ENCODE measurements at regions not wholly inside any gene's neighbourhood (a gene's known extent, or its start where the extent isn't known, plus 50 kb on each side); places are given as distances from the start of the nearest gene placed in this dataset.

GRCh38 chr2:78890935-78891334 is 134.6 kb upstream of the REG3G start:
- H2AFZ ChIP-seq (ENCODE audit: low read length) = no peak overlapping the region
- no peaks in the 10 kb centered on the region for H3F3A ChIP-seq (ENCODE audit: low read depth)
- no peak overlapping the region for H3K9ac ChIP-seq (ENCODE audit: low read depth, low read length, poor library complexity, severe bottlenecking)
- no peaks in the 10 kb centered on the region for H3K36me3 ChIP-seq (ENCODE audit: insufficient read depth, low read length)
- H3K9me3 ChIP-seq (ENCODE audit: insufficient read depth, low read depth, low read length) = no peaks in the 10 kb centered on the region
- H3K4me3 ChIP-seq (ENCODE audit: low read length, poor library complexity, severe bottlenecking) = no peak overlapping the region
- H3K4me1 ChIP-seq (ENCODE audit: insufficient read depth, low read length, poor library complexity, severe bottlenecking) = no peaks in the 10 kb centered on the region
- no peaks in the 10 kb centered on the region for H3K9me2 ChIP-seq (replicated peaks; ENCODE audit: low read depth, low read length)
- H3K79me2 ChIP-seq (ENCODE audit: insufficient read depth, low read length) = no peaks in the 10 kb centered on the region
- TF ChIP-seq CTCF (conservative IDR thresholded peaks at IDR 0.05; ENCODE audit: low read length) = no peak
- TF ChIP-seq EZH2phosphoT487 (IDR thresholded peaks at IDR 0.05; ENCODE audit: borderline replicate concordance) = no peak
- no peak overlapping the region for H3K4me2 ChIP-seq (ENCODE audit: low read depth, low read length, poor library complexity, severe bottlenecking)
- H4K20me1 ChIP-seq (ENCODE audit: insufficient read depth, low read length, poor library complexity, severe bottlenecking) = no peaks in the 10 kb centered on the region
- H3K27me3 ChIP-seq (ENCODE audit: insufficient read depth, low read length, poor library complexity, severe bottlenecking) = no peaks in the 10 kb centered on the region

- no peaks in the 10 kb centered on the region for H3K36me3 ChIP-seq (ENCODE audit: insufficient read depth, low read length)
- TF ChIP-seq CTCF (conservative IDR thresholded peaks at IDR 0.05; ENCODE audit: low read length) (no peak), EZH2phosphoT487 (IDR thresholded peaks at IDR 0.05; ENCODE audit: borderline replicate concordance) (no peak)
- no peaks in the 10 kb centered on the region for H4K20me1 ChIP-seq (ENCODE audit: insufficient read depth, low read length, poor library complexity, severe bottlenecking)
- H3K9me3 ChIP-seq (ENCODE audit: insufficient read depth, low read depth, low read length) = no peaks in the 10 kb centered on the region
- H3K4me3 ChIP-seq (ENCODE audit: low read length, poor library complexity, severe bottlenecking) = no peak overlapping the region
- no peaks in the 10 kb centered on the region for H3F3A ChIP-seq (ENCODE audit: low read depth)
- H3K4me1 ChIP-seq (ENCODE audit: insufficient read depth, low read length, poor library complexity, severe bottlenecking) = no peaks in the 10 kb centered on the region
- no peak overlapping the region for H3K9ac ChIP-seq (ENCODE audit: low read depth, low read length, poor library complexity, severe bottlenecking)
- H3K4me2 ChIP-seq (ENCODE audit: low read depth, low read length, poor library complexity, severe bottlenecking) = no peak overlapping the region
- H3K27me3 ChIP-seq (ENCODE audit: insufficient read depth, low read length, poor library complexity, severe bottlenecking) = no peaks in the 10 kb centered on the region
- no peaks in the 10 kb centered on the region for H3K79me2 ChIP-seq (ENCODE audit: insufficient read depth, low read length)
- H3K9me2 ChIP-seq (replicated peaks; ENCODE audit: low read depth, low read length) = no peaks in the 10 kb centered on the region
- no peak overlapping the region for H2AFZ ChIP-seq (ENCODE audit: low read length)
These were observed 133.2 kb upstream of the REG3G start for GRCh38 chr2:78892295-78892694.

GRCh38 chr2:78895022-78895421 is 130.5 kb upstream of the REG3G start:
- Histone ChIP-seq H3K27me3 (ENCODE audit: insufficient read depth, low read length, poor library complexity, severe bottlenecking) (no peaks in the 10 kb centered on the region), H3K4me2 (ENCODE audit: low read depth, low read length, poor library complexity, severe bottlenecking) (no peak overlapping the region), H3K9me3 (ENCODE audit: insufficient read depth, low read depth, low read length) (no peaks in the 10 kb centered on the region), H3K4me1 (ENCODE audit: insufficient read depth, low read length, poor library complexity, severe bottlenecking) (no peaks in the 10 kb centered on the region), H3K79me2 (ENCODE audit: insufficient read depth, low read length) (no peaks in the 10 kb centered on the region), H2AFZ (ENCODE audit: low read length) (no peak overlapping the region), H4K20me1 (ENCODE audit: insufficient read depth, low read length, poor library complexity, severe bottlenecking) (no peaks in the 10 kb centered on the region), H3K36me3 (ENCODE audit: insufficient read depth, low read length) (no peaks in the 10 kb centered on the region), H3F3A (ENCODE audit: low read depth) (no peaks in the 10 kb centered on the region), H3K4me3 (ENCODE audit: low read length, poor library complexity, severe bottlenecking) (no peak overlapping the region), H3K9me2 (replicated peaks; ENCODE audit: low read depth, low read length) (no peaks in the 10 kb centered on the region), H3K9ac (ENCODE audit: low read depth, low read length, poor library complexity, severe bottlenecking) (no peak overlapping the region)
- TF ChIP-seq CTCF (conservative IDR thresholded peaks at IDR 0.05; ENCODE audit: low read length) = no peak
- TF ChIP-seq EZH2phosphoT487 (IDR thresholded peaks at IDR 0.05; ENCODE audit: borderline replicate concordance) = no peak

Data from Loucy (cell line).